Activated CD4-positive, alpha-beta T cell treated with anti-CD3 and anti-CD28 coated beads, Interleukin-2, Interleukin-6, amounts not matched to agents 100 ng/mL and 50 ng/mL, durations not matched to agents 16 hours and 8 hours (primary cell): ENCODE measurements at regions not wholly inside any gene's neighbourhood (a gene's known extent, or its start where the extent isn't known, plus 50 kb on each side); places are given as distances from the start of the nearest gene placed in this dataset.
"Not testable (repeated sequence)": the region's sequence is repeated elsewhere in the genome, so short reads cannot be mapped to it uniquely, and the experiment has no call there.

Experiments used
- DNase-seq: peaks from one replicate; pipeline ENCODE4 v3.0.0-alpha.2; 2020

GRCh38 chr2:36302911-36303310 lies 52.7 kb upstream of the CRIM1 start:
- no peak for DNase-seq

GRCh38 chr2:36301843-36302242 lies 53.7 kb upstream of the CRIM1 start:
- no peak for DNase-seq

- DNase-seq, result no peak
Observed at GRCh38 chr2:36300697-36301096, 54.9 kb upstream of the CRIM1 start.

- no peak for DNase-seq
Observed at GRCh38 chr2:36296798-36297197, 58.8 kb upstream of the CRIM1 start.

DNA sequence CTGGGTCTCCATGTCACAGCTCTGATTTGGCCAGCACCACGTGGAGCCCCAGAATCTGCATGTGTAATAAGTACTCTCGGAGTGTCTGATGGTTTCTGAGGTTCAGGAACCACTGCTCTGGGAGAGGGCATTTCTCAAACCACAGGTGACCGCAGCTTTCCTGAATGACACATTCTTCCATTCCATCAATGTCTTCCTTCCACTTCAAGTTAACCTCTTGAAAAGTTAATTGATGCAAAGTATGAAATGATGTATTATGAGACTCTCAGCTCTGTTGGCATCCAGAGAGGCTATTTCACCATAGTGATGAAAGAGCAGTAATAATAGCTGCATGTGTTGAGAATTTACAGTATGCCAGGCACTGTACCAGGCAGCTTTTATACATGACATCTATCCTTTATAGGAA lies 61.3 kb upstream of the CRIM1 start:
- peak; percentile 46 for DNase-seq

DNA sequence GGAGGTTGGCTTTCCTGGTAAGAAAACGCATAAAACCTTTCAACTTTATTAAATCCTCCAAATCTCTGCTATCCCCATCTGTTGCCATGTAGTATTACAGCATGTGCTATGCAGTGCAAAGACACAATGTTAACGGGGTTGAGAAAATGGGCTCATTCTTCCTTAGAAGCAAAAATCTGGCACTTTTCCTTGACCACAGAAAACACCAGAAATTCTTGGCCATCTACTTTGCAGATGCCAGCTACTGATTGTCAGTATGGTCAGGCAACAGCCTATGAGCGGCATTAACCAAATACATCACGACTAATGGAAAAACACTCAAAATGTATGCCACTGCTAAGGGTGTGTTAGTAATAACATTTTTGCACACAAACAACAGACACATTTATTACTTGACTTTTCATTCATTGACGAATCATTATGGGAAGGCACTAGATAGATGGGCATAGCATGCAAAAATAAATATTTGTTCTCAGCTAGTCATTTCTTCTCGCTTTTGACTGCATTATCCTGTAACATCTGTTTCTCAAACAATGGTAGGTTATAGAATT lies 65.2 kb upstream of the CRIM1 start:
- no peak for DNase-seq

GRCh38 chr2:36289731-36290130 lies 65.8 kb upstream of the CRIM1 start:
- no peak for DNase-seq

- DNase-seq, result peak; percentile 2
Observed at GRCh38 chr2:36287363-36288275, 68.0 kb upstream of the CRIM1 start.

GRCh38 chr2:36279506-36279905 lies 76.1 kb upstream of the CRIM1 start:
- DNase-seq, result not testable (repeated sequence)

DNA sequence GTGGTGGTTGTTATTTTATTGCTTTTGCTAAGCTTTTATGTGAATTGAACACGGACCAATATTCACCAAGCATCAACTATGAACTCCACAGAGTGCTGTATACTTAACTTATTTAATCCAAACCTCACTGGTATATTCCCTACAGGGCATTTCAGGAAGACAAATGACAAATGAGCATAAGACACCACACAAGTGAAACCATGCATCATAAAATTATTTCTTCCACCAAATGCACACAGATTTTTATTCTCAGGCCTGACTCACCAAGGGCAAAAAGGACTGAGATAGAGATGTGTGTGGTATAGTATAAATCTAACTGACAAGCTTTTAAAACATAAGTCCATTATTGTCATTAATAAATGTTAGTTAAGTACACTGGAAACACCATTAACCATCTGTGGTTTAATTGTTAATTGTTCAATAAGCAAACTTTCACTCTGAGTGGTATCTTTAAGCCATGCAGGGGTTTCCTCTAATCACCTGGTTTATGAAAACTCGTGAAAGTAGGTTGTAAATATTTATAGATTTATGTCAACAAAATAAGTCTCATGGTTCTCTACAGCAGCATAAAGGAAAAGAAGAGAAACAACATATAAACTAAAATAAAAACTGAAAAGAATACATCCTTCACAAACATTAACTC lies 77.6 kb upstream of the CRIM1 start:
- no peak for DNase-seq

DNA sequence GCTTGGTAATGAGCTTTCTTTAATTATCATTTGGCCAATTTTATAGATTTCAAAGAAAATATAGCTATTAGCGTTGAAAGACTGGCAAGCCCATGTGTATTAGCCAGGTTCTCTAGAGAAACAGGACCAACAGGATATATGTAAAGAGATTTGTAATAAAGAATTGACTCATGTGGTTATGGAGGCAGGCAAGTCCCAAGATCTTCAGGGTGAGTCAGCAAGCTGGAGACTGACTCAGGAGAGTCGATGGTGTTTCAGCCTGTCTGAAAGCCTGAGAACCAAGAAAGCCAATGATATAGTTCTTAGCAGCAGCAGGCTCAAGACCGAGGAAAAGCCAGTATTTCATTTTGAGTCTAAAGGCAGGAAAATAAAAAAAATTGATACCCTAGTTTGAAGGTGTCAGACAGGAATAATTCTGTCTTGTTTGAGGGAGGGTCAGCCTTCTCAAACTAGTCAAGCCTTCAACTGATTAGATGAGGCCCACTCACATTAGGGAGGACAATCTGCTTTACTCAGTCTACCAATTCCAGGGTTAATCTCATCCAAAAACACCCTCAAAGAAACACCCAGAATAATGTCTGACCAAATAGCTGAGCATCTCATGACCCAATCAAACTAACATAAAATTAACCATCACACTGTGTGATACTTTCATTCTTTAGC lies 78.3 kb upstream of the CRIM1 start:
- DNase-seq, result peak; percentile 62

DNA sequence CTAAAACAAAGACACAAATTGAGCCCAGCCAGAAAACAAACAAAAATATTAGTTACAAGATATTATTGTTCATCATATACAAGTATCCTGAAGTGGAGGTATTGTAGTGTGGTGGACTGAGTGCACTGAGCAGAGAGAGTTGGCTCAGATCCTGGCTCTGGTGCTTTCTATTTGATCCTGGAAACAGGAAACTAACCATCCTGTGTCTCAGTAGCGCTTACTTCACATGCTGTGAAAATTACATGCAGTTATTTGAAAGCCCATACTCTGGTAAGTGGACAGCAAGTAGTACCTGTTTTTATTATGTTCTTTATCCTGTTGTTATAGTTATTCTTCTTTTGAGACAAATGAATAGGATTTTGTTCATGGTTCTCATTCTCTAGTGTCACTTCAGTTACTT lies 84.3 kb upstream of the CRIM1 start:
- no peak for DNase-seq

DNA sequence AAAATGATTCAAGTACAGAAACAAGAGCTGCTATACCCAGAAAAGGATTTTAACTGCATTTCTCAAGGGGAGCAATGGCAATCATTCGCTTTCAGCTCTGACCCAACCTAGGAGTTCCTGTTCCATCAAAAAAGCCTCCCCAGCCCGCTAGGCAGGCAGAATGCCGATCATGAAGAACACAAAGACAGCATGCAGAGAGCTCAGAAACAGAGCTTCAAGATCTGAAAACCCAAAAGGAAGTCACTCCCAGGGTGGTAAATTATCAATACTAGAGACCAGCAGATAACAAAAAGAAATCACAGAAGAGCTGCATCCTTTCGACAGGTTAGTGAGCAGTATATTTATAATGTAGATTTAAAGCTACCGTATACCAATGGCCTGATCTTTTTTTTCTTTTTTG lies 84.8 kb upstream of the CRIM1 start:
- no peak for DNase-seq

GRCh38 chr2:36267194-36267593 lies 88.4 kb upstream of the CRIM1 start:
- DNase-seq, result no peak

DNA sequence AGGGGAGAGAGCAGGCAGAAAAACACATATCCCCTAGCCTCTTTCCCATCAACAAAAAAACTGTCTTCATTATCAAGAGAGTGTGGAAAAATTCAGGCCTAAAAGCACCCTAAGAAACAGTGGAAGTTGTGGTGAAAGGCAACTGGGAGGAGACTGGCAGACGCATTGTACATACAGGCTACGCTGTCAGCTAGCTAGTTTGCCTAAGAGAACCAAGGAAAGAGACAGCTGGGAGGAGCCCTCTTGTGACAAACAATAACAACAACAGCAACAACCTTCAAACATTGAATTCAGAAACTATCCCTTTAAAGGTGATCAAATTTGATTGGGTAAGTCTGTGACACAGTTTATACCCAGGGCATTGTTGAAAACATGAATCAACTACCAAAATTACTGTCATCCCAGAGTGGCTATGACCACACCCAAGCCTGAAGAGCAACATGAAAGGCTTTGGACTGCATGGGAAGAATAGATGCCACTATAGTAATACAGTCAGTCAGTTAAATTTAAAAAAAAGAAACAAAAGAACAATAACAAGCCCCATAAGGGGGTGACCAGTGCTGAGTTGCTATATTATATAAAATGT lies 88.9 kb upstream of the CRIM1 start:
- no peak for DNase-seq

DNA sequence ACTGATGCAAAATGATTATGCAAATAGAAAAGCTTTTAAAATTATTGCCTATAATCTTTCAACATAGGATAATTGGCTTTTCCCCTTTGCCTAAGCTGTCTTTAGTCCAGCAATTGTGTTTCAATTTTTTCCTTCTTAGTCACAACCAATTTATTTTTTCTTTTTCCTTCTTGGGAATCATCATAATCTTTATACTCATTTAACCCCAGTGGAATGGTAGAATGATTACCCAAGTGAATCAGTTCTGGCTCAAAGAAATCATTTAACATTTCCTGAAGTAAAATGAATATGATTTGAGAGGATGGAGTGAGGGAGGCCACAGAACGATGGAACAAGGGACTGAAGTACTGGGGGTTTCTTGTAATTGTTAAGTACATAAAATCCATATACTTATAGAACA lies 93.0 kb upstream of the CRIM1 start:
- DNase-seq, result no peak

DNA sequence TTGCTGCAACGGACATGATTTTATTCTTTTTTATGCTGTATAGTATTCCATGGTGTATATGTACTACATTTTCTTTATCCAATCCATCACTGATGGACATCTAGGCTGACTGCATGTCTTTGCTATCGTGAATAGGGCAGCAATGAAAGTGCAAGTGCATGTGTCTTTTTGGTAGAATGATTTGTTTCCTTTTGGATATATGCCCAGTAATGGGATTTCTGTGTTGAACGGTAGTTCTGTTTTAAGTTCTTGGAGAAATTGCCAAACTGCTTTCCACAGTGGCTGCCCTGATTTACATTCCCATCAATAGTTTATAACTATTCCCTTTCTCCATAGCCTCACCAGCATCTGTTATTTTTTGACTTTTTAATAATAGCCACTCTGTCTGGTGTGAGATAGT lies 99.7 kb upstream of the CRIM1 start:
- DNase-seq, result no peak

- DNase-seq, result no peak
Observed at GRCh38 chr2:36253086-36253485, 102.5 kb upstream of the CRIM1 start.

GRCh38 chr2:36246320-36246990 lies 109.1 kb upstream of the CRIM1 start:
- DNase-seq, result peak; percentile 80

DNA sequence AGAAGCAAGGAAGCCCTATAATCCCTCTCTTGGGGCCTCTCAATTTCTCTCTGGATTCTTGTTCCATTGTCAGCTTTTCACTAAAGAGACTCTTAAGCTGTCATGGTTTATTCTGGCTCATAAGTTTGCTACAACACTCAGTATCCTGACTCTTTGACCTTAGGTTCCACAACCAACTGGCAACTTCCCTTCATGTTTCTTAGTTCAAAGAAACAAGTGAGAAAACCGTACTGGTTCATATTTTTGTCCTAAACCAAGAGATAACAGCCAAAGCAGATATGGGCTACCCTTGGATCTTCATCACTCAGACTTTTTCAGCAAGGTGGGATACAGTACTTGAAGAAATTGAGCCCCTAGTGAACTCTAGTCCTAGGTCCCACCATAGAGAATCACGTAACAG lies 109.9 kb upstream of the CRIM1 start:
- peak; percentile 4 for DNase-seq

GRCh38 chr2:36238106-36238505 lies 117.5 kb upstream of the CRIM1 start:
- no peak for DNase-seq

DNA sequence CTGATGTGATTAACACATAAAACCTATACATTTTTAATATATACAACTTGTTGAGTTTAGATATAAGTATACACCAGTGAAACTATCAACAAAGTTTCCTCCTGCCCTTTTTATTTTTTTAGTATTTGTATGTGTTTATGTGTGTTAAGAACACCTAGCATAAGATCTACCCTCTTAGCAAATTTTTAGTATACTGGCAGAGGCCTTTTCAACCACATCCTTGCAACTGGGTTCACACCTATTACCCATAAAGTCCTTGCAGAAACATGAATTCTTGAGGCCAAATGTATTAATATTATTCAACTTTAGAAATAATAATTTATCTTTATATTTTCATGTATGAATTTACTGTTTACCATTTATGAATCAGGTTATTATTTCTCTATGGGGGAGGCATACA lies 119.7 kb upstream of the CRIM1 start:
- DNase-seq, result no peak

GRCh38 chr2:36235426-36235825 lies 120.2 kb upstream of the CRIM1 start:
- no peak for DNase-seq
